ENCODE measurements at regions not wholly inside any gene's neighbourhood (a gene's known extent, or its start where the extent isn't known, plus 50 kb on each side); places are given as distances from the start of the nearest gene placed in this dataset.
"Not testable (repeated sequence)": the region's sequence is repeated elsewhere in the genome, so short reads cannot be mapped to it uniquely, and the experiment has no call there.

DNA sequence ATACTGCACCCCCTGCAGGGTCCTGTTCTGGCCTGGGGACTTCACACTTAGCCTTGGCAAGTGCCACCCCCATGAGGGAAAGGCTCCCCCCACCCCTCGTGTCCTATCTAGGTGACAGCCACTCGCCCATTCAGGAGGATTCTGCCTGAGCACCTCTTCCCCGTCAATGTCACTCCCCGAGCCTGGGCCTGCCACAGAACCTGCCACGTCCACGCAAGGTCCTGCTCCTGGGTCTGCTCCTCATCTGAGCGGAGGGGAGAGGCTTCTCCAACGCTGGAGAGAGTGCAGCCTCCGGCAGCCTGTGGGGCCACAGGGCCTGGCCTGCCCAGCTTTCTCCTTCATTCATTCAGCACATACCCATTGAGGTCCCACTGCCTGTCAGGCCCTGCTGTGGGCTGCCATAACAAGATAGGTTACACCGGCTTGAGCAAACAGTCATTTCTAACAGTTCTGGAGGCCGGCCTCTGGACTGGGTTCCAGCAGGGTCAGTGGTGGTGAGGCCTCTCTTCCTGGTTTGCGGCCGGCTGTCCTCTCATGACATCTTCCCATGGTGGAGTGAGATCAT lies 92.0 kb upstream of the RET start:
- no peak for DNase-seq (ENCODE audit: extremely low read depth in 1 of 2, low read depth in 1 of 2)

DNA sequence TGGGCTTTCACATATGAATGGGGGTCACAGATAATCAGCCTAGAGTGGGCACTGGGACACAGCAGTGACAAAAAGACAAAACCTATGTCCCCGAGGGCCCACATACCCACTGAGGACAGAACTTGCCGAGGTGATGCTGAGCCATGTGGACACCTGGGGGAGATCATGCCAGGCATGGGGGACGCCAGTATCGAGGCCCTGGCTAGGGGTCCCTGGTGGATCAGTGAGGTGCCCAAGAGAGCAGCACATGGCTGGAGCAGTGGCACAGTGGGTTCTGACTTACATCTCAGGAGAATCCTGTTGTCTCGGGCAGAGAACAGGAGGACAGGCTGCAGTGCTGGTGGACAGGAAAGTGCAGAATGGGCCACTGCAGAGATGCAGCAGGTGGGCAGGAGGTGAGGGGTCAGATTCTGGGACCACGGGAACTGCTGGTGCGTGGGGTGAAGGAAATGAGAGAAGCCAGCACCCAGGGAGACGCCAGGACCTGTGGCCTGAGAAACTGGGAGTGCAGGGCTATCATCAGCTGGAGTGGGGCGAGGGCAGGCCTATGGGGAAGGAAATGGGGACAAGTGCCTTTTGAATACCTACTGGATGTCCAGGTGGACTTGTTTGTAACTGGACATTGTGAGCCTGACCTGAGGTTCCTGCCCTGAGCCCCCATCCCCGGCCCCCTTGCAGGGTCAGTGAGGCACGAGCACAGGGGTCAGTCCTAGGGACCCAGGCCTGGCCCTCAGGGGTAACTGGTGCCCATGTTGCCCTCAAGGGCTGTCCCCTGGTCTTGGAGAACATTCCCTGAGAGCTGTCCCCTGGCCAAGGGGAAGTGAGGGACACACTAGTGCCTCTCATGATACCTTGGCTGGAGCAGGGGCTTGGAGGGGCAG lies 91.2 kb upstream of the RET start:
- DNase-seq (ENCODE audit: extremely low read depth in 1 of 2, low read depth in 1 of 2), result no peak

GRCh38 chr10:42986633-42987032 lies 90.2 kb upstream of the RET start:
- no peak for DNase-seq (ENCODE audit: extremely low read depth in 1 of 2, low read depth in 1 of 2)

- DNase-seq (ENCODE audit: extremely low read depth in 1 of 2, low read depth in 1 of 2), result no peak
Observed at GRCh38 chr10:42987121-42987541, 89.7 kb upstream of the RET start.

DNA sequence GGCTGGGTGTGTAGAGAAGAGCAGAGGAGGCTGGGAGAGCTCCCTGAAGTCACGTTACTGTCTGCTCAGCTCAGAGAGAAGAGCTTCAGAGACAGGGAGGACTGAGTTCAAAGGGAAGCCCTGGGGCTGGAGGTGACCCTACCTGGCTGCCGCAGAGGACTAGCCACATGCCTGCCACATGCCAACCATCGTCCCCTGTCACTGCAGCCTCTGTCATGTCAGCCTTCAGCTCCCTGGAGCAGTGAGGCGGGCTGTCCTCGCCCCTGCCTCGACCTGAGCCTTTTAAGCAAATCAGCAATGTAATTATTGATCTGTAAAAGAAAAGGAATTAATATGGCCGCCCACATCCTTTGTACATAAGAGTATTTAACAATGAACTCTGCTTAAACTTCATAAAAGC lies 89.3 kb upstream of the RET start:
- DNase-seq (ENCODE audit: extremely low read depth in 1 of 2, low read depth in 1 of 2), result no peak

DNA sequence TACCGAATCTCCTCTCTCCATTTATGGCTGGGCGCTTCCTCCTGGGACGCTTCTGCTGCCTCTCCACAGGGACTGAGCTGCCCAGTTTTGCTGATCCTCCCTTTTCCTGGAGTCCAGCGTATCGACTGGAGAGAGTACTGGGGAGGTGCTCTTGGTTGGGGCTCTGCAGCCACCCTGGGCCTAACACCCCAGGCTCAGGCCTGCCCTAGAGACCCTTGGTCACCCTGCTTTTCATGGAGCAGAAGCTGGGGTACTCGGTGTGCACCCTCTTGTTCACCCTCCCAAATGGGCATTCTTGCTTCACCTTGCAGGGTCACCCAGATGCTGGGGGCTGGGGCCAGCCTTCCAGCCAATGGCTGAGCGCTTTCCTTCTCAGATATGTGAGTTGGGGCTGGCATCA lies 88.8 kb upstream of the RET start:
- no peak for DNase-seq (ENCODE audit: extremely low read depth in 1 of 2, low read depth in 1 of 2)

DNA sequence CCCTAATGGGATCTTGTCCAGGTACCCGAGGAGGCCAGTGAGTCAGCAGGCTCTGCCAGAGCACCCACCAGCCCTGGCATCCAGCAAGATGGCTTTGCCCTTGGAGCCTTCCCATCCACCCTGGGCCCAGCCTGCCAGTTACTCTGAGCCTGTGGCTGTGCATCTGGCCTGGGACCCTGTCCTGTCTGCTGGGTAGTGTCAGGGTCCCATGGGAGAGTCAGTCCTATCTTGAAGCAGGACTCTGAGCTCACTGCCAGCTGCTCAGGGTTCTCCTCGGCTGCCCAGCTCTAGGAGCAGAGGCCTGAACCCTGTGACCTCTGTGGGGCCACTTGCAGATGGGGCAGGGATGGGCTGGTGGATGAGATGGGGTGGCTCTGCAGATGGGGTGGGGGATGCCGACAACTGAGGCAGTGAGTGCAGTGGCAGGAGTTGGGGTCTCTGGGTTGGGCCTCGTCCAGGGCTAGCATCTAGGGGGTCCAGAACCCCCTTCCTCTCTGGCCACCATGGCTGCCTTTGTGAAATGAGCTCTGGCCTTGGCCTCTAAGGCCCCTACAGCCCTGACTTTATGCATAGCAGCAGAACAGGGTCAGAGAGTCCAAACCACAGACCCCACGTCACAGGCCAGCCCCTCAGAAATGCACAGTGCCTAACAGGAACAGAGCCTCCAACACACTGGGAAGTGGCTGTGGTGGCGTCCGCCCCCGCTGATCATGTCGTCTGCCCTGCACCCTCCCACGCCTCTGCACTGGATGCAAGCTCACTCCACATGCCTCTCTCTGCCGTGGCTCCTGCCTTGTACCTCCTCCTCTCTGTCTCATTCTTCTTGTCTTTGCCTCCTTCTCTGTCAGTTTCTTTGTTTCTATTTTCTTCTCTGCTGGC lies 88.1 kb upstream of the RET start:
- DNase-seq (ENCODE audit: extremely low read depth in 1 of 2, low read depth in 1 of 2), result no peak

- DNase-seq (ENCODE audit: extremely low read depth in 1 of 2, low read depth in 1 of 2), result no peak
Observed at GRCh38 chr10:42989481-42989921, 87.4 kb upstream of the RET start.

- no peak for DNase-seq (ENCODE audit: extremely low read depth in 1 of 2, low read depth in 1 of 2)
Observed at GRCh38 chr10:42990016-42990720, 86.7 kb upstream of the RET start.

GRCh38 chr10:42990721-42991441 lies 86.0 kb upstream of the RET start:
- no peak for DNase-seq (ENCODE audit: extremely low read depth in 1 of 2, low read depth in 1 of 2)

DNA sequence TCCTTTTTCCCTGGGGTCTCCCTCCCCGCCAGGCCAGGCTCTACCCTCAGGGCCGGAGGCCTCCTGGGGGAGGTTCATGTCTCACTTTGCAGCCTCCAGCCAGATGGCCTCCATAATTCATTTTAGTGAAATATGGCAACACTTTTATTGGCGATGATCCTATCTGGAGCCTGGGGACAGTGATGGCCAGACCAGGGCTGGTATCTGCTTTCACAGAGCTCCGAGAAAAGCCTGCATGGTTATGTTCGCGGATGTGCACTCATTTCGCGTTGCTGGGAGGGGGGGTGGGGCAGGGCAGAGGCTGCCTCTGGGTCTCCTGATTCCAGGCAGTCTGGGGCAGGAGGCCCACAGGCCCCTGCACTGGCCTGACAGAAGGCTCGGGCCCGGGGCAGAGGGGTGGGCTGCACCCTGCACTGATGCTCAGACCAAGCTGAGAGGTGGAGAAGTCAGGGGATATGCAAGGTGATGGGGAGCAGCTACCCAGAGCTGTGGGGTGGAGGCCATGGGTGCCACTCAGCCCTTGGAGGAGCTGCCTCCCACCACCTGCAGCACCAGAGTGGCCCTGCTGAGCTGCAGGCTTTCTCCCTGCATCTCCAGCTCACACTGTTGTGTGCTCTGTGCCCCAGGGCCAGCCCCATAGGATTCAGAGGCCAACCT lies 85.3 kb upstream of the RET start:
- no peak for DNase-seq (ENCODE audit: extremely low read depth in 1 of 2, low read depth in 1 of 2)

DNA sequence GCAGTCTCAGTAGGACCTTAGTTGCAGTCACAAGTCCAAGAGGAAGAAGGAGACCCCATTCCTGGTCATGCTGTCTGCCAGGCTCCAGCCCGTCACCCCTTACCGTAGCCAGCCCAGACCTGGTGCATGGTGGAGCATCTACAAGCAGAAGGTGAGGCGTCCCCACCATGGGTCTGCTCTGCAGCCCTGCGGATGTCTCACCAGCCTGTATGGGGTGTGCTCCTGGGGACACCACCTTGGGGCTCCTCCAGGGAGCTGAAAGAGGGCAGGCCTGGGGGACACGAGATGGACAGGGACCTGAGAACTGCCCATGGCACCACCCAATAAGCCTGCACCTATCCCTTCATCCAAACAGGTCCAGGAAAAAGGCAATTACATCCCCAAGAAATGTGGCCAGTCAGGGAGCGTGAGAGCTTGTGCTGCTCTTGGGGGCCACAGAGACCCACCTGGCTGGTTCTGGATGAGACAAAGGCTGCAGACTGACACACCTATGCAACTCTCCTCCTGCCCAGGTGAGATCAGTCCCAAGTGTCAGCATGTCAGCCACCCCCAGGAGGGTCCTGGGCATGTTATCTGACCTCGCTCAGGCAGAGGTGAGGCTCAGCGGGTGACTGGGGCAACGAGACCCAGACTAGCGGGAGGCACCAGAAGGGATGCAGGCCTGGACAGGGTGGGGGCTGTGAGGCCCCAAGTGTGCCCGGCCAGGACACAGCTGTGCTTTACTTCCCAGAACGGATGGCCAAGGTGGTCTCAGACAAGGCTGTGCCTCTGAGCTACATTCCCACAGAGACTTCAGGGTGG lies 84.5 kb upstream of the RET start:
- DNase-seq (ENCODE audit: extremely low read depth in 1 of 2, low read depth in 1 of 2), result no peak

GRCh38 chr10:42992957-42993390 lies 83.9 kb upstream of the RET start:
- no peak for DNase-seq (ENCODE audit: extremely low read depth in 1 of 2, low read depth in 1 of 2)

DNA sequence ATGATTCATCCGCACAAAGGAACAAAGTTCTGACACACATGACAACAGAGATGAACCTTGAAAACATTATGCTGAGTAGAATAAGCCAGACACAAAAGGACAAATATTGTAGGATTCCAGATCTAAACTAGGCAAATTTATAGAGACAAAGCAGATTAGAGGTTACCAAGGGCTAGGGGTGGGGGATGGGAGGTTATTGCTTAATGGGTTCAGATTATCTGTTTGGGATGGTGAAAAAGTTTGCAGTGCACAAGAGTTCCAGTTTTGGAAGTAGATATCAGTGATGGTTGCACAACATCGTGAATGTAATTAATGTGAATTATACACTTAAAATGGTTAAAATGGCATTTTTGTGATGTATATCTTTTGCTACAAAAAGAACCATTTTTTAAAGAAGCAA lies 82.0 kb upstream of the RET start:
- DNase-seq (ENCODE audit: extremely low read depth in 1 of 2, low read depth in 1 of 2), result not testable (repeated sequence)

DNA sequence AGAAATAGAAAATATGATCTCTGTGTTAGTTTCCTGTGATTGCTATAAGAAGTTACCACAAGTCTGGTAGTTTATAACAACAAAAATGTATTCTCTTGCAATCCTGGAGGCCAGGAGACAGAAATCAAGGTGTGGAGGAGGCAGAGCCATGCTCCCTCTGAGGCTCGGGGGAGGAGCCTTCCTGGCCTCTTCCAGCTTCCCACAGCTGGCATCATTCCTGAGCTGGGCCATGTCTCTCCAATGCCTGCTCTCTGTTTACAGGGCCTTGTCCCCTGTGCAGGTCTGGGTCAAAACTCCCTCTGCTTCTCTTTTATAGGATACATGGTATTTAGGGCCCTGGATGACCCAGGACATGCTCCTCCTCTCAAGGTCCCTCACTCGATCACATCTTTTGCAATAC lies 81.3 kb upstream of the RET start:
- DNase-seq (ENCODE audit: extremely low read depth in 1 of 2, low read depth in 1 of 2), result no peak

GRCh38 chr10:42996588-42996987 lies 80.3 kb upstream of the RET start:
- no peak for DNase-seq (ENCODE audit: extremely low read depth in 1 of 2, low read depth in 1 of 2)

- no peak for DNase-seq (ENCODE audit: extremely low read depth in 1 of 2, low read depth in 1 of 2)
Observed at GRCh38 chr10:42997151-42997848, 79.6 kb upstream of the RET start.

DNA sequence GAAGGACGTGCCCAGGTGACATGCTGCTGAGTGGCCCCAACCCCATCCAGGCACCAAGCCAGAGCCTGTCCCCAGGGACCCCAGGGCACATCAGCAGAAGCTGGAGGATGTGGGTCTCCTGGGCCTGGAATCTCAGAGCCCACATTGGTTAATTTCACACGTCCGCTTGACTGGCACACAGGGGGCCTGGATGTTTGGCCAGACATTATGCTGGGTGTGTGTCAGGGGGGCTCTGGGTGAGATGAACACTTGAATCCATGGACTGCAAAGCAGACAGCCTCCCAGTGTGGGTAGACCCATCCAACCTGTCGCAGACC lies 79.1 kb upstream of the RET start:
- DNase-seq (ENCODE audit: extremely low read depth in 1 of 2, low read depth in 1 of 2), result no peak

All from activated CD8-positive, alpha-beta memory T cell treated with anti-CD3 and anti-CD28 coated beads for 1 hour (primary cell).